ENCODE measurements at regions not wholly inside any gene's neighbourhood (a gene's known extent, or its start where the extent isn't known, plus 50 kb on each side); places are given as distances from the start of the nearest gene placed in this dataset.

GRCh38 chr18:66440433-66440832 lies 163.5 kb downstream of the CDH19 start (continued):
- TF ChIP-seq SOX13 (IDR thresholded peaks at IDR 0.05) (no peak), SOX13 (CRISPR knock-in tag; conservative IDR thresholded peaks at IDR 0.05 in 1 of 2, IDR thresholded peaks at IDR 0.05 in 1 of 2) (peak in 1 of 2 experiments; percentile 45; a peak in 2 of 4 replicates), ZNF678 (CRISPR knock-in tag; IDR thresholded peaks at IDR 0.05) (no peak), PATZ1 (CRISPR knock-in tag; IDR thresholded peaks at IDR 0.05) (peak; percentile 34; the same call in 1 of the 2 replicates), ZNF264 (CRISPR knock-in tag; IDR thresholded peaks at IDR 0.05) (peak; percentile 90), ZNF383 (CRISPR knock-in tag; IDR thresholded peaks at IDR 0.05; ENCODE audit: borderline replicate concordance) (no peak), ZNF337 (CRISPR knock-in tag; IDR thresholded peaks at IDR 0.05; ENCODE audit: borderline replicate concordance, low read depth) (no peak), BCL6 (CRISPR knock-in tag; IDR thresholded peaks at IDR 0.05) (0 out of 2 replicates have a peak, but pooled peaks have one; percentile 33), MTF2 (CRISPR knock-in tag; IDR thresholded peaks at IDR 0.05; ENCODE audit: borderline replicate concordance) (no peak), ZNF800 (CRISPR knock-in tag; IDR thresholded peaks at IDR 0.05) (no peak), CEBPG (CRISPR knock-in tag; IDR thresholded peaks at IDR 0.05) (peak; percentile 64), ETV6 (CRISPR knock-in tag; conservative IDR thresholded peaks at IDR 0.05) (no peak), NFYC (CRISPR knock-in tag; IDR thresholded peaks at IDR 0.05) (no peak), ZBED4 (CRISPR knock-in tag; IDR thresholded peaks at IDR 0.05; ENCODE audit: borderline replicate concordance) (peak; percentile 61; the same call in 1 of the 2 replicates), ZBTB43 (CRISPR knock-in tag; conservative IDR thresholded peaks at IDR 0.05) (0 out of 2 replicates have a peak, but pooled peaks have one; percentile 36), ZNF563 (CRISPR knock-in tag; IDR thresholded peaks at IDR 0.05) (no peak), PAXIP1 (CRISPR knock-in tag; conservative IDR thresholded peaks at IDR 0.05) (peak; percentile 83), ZMAT3 (CRISPR knock-in tag; conservative IDR thresholded peaks at IDR 0.05) (peak; percentile 48; the same call in 1 of the 2 replicates)
